Hypothalamus (tissue), 51 donors: ENCODE measurements at regions not wholly inside any gene's neighbourhood (a gene's known extent, or its start where the extent isn't known, plus 50 kb on each side); places are given as distances from the start of the nearest gene placed in this dataset.
"Not testable (repeated sequence)": the region's sequence is repeated elsewhere in the genome, so short reads cannot be mapped to it uniquely, and the experiment has no call there.

Experiments used
- DNase-seq, 51 donors: peaks; one replicate each; lab custom pipeline; 2025; lab: John Stamatoyannopoulos, UW

DNA sequence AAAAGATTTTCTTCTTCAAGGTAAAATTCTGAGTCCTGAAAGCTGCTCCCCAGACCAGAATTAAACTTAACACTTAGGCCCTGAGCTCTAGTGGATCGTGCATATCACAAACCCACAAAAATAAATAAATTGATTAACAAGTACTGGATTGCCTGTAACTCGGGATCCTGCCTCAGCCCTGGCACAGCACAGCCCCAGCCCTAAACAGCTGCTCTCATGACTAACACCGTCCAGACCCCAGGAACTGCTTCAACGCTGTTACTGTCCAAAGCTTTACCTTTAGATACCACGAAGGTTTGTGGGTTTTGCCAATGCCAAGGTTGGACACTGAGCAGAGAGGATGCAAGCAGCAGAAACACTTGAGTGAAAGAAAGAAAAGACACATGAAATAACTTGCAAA is 172.5 kb downstream of the COPRS start:
- DNase-seq = no peak

DNA sequence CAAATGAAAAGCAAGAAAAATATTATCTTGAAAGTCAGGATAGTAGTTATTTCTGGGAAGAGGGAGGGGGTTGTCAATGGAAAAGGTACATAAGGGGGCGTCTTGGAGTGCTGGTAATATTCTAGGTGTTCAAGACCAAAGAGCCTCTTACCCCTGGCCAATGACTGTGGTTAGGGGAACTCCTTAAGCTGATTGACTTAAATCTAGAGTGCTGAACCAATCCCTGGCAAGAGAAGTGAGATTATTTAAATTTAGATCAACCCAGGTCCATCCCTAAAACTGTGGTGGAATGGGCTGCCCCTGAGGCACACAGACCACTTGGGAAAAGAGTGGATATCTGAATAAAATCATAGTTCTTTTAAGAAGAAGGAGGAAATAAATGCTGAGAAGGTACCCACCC is 174.1 kb downstream of the COPRS start:
- no peak for DNase-seq

GRCh38 chr17:31680126-31680525 is 178.9 kb downstream of the COPRS start:
- no peak for DNase-seq

DNA sequence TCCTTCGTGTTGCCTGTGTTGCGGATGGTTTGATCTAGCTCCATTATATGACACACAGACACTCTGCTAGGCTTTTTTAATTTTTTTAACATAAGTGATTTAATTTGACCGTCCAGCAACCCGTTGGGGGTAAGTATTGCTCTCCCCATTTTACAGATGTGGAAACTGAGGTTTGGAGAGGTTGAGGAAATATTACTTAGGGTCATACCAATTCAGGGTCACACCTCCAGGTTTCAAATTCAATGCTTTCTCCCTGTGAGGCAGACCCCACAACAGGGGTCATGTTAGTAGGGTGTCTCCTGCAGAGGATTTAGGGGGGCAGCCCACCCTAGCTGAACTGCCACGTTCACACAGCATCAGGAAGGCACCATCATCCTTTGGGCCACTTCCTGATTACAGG is 179.4 kb downstream of the COPRS start:
- DNase-seq = no peak

- no peak for DNase-seq
Measured at GRCh38 chr17:31678431-31678830, 180.6 kb downstream of the COPRS start.

GRCh38 chr17:31677681-31678080 is 181.4 kb downstream of the COPRS start:
- DNase-seq = no peak

- DNase-seq = no peak
Measured at GRCh38 chr17:31677036-31677435, 182.0 kb downstream of the COPRS start.

DNA sequence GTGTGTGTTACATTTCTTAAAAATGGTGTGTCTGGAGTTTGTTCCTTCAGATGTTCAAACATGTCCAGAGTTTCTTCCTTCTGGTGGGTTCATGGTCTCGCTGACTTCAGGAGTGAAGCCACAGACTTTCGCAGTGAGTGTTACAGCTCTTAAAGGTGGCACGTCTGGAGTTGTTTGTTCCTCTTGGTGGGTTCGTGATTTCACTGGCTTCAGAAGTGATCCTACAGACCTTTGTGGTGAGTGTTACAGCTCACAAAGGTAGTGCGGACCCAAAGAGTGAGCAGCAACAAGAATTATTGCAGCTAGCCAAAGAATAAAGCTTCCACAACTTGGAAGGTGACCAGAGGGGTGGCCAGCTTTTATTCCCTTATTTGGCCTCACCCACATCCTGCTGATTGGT is 183.7 kb downstream of the COPRS start:
- not testable (repeated sequence) for DNase-seq

- DNase-seq = no peak
Measured at GRCh38 chr17:31674717-31675349, 184.2 kb downstream of the COPRS start.

DNA sequence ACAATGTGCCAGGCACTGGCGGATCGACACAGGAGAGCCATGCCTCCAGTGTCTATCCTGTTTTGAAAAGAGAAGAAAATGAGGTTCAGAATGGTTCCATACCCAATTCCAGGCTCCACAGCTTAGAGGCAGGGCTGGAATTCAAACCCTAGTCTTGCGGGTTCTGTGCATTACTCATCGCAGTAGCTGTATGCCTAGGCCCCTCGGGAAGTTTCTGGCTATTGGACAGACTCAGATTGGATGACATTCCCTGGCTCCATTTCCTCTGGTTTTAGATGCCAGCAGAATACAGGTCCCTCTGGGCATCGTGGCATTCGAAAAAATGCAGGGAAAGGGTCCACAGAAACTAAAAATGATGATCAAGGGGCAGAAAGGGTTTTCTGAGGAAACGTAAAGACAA is 184.7 kb downstream of the COPRS start:
- DNase-seq = no peak

DNA sequence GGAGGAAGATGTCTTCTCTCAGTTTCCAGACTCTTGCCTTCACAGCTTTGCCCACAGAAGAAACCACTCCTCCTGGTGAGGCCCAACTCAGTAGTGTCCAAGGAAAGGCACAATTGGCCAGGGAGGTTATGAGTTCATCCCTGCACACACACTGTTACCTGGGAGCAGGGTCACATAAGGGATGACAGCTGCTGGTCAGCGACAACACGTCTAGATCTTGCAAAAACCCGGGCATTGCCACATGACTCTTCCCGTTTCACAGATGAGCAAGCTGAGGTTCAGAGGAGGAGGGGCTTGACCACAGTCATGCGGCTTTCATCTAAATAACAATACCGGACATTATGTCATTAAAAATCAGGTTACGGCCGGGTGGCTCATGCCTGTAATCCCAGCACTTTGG is 186.0 kb downstream of the COPRS start:
- DNase-seq = no peak

- DNase-seq = no peak
Measured at GRCh38 chr17:31672161-31672819, 186.8 kb downstream of the COPRS start.

- no peak for DNase-seq
Measured at GRCh38 chr17:31663576-31663975, 195.5 kb downstream of the COPRS start.

GRCh38 chr17:31660684-31661083 is 198.4 kb downstream of the COPRS start:
- no peak for DNase-seq

- no peak for DNase-seq
Measured at GRCh38 chr17:31657876-31658275, 201.2 kb downstream of the COPRS start.

- DNase-seq = no peak
Measured at GRCh38 chr17:31654936-31655335, 204.1 kb downstream of the COPRS start.

GRCh38 chr17:31653691-31654090 is 205.4 kb downstream of the COPRS start:
- no peak for DNase-seq

DNA sequence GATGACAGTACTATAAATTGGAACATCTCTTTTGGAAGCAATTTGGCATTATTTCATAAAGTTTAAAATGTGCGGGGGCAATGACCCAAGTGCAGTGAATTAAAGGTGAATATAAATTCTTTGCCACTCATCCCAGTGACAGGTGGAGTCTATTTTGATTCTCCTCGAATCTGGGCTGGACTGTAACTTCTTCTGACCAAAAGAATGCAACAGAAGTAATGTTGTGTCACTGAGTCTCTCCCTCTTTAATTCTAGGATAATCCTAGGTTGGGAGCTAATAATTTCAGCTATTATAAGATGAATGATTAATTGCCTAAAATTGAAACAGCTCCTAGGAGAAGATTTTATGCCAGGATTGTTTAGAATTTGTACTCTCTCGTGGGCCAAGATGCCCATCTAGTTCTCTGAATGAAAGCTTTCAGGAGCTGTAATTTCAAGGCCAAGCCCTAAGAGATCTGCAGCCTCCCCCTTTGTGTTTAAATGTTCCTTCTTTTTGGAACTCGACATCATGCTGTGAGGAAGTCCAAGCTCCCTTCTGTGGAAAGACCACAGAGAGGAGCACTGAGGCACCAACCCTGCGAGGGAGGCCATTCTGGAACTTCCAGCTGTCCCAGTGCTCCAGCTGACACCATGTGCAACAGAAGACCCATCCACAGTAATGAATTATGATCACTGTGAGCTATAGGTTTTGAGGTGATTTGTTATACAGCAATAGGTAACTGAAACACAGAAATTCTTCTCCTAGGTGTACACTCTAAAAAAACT is 208.1 kb downstream of the COPRS start:
- no peak for DNase-seq

GRCh38 chr17:31649302-31649701 is 209.7 kb downstream of the COPRS start:
- no peak for DNase-seq

DNA sequence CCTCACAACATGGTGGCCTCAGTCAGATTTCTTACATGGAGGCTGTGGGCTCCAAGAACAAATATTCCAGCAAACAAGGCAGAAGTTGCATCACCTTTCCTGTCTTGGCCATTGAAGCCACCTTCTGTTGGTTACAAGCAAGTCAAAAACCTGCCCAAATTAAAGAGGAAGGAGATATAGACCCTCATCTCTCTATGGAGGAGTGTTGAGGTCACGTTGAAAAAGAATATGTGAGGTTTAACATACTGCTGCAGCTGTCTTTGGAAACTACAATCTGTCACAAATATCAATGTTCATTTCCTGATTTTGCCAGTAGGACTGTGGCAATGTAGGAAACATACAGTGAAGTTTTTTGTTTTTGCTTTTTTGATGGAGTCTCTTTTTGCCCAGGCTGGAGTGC is 211.4 kb downstream of the COPRS start:
- DNase-seq = no peak

DNA sequence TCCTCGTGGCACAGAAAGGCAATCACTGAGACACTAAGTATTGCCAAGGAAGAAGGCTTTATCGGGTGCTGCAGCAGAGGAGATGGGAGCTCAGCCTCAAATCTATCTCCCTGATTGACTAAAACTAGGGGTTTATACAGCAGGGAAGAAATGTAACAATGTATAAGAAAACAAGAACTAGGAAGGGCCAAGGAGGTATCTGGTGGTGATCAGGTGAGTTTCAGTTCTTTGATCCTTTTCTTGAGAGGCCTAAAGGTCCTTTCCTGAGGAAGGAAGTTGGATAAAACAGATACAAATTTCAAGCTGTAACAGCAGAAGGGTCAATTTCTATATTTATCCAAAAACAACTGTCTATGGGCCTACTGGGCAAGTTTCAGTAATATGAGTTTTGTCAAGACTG is 212.4 kb downstream of the COPRS start:
- DNase-seq = no peak

DNA sequence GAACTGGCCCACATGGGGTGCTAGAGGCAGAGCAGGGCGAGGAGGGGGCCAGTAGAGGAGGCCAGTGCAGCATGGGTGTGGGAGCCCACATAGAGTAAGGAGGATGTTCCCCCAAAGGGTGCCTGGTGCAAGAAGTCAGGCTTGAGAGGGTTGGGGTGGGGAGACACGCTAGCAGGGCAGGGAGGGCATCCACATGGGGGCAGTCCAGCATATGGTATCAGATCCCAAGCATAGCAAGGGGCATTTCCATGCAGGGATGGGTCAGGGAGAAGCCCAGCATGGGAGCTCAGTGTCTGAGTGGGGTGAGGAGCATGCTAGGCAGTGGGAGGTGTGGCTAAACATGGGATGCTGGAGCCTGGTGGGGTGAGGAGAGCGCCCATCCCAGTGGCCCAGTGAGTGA is 213.7 kb downstream of the COPRS start:
- DNase-seq = no peak
